ENCODE measurements at regions not wholly inside any gene's neighbourhood (a gene's known extent, or its start where the extent isn't known, plus 50 kb on each side); places are given as distances from the start of the nearest gene placed in this dataset.

DNA sequence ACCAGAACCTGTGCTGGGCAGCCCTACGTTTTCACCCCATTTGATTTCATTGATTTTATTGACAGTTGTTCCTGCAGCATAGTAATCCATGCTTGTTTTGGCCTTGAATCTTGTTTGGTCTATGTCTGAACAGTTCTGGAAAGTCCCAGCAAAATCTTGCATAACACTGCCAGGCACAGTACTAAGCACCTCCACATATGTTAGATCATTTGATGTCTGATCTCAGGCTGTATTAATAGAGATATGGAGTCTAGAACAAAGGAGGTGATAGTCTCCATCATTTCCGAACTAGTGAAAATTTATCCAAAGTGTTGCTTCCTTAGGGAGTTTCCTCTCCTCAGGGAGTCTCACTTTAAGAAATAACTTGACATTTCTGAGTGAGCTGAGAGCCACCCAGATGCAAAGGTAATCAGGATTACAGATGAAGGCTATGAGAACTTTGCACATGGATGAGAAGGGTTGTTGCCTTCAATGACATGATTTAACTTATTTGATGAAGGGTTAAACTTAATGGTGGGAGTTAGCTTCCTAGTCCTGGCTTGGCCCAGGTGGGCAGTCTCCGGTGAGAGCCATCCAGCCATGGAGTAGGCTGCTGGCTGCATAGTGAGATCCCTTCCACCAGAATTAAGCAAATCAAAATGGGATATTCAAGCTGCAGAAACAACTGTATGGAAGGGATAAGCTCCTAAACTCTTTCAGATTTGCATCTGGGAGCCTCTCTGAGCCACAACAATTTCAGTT lies 173.8 kb upstream of the MVB12B start:
- no peak for DNase-seq (ENCODE audit: low read depth in 2 of 2)

DNA sequence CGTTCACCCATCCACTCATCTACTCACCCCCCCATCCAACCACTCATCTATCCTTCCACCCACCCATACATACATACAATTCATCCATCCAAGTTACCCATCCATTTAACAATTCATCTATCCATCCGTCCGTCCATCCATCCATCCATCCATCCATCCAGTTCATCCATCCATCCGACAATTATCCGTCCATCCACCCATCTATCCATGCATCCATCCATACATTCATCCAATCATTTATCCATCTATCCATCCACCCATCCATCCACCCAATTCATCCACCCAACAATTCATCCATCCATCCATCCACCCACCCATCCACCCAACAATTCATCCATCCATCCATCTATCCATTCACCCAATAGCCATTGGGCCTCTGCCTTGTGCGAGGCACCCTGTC lies 173.2 kb upstream of the MVB12B start:
- DNase-seq (ENCODE audit: low read depth in 2 of 2) = no peak

DNA sequence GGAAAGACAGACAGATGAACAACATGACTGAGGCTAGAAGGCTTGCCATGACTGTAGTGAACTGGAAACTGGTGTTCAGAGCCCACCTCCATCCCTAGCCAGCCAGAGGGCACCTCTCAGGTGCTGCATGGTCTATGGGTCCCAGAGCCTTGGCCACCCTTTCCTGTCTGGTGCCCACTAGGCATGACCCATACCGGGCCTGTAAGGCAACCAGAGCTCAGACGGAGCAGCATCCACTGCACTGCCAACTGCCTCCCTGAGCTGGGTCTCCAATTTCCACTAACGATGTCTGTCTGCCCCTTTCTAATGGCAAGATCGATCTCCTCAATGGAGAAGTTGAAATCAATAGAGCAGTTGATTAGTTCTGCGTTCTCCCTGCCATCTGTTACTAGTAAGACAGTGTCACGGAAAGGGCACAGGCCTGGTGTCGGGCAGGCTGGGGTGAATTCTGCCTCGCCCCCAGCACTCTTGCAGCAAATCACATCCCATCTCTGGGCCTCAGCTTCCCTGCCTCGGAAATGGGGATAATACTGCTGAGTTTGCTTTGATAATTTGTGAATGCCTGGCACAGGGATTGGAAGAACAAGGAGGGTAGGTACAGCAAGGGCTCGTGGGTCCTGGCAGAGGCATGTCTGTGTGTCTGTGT lies 172.3 kb upstream of the MVB12B start:
- no peak for DNase-seq (ENCODE audit: low read depth in 2 of 2)

DNA sequence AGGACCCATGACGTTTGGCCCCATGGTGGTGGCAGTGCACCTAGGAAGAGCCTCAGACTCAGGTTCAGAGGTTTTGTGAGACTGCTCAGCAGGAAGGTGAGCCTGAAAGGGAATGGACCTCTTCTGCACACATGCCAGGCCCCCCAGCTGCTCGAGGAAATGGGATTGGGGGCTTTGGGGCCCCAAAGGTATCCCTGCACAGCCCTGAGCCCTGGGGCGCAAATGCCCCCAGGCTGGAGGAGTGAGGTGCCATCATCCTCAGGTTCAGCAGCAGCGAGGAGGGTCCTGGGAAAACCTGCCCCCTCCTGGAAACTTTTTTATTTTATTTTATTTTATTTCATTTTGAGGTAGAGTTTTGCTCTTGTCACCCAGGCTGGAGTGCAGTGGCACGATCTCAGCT lies 171.8 kb upstream of the MVB12B start:
- DNase-seq (ENCODE audit: low read depth in 2 of 2) = no peak

DNA sequence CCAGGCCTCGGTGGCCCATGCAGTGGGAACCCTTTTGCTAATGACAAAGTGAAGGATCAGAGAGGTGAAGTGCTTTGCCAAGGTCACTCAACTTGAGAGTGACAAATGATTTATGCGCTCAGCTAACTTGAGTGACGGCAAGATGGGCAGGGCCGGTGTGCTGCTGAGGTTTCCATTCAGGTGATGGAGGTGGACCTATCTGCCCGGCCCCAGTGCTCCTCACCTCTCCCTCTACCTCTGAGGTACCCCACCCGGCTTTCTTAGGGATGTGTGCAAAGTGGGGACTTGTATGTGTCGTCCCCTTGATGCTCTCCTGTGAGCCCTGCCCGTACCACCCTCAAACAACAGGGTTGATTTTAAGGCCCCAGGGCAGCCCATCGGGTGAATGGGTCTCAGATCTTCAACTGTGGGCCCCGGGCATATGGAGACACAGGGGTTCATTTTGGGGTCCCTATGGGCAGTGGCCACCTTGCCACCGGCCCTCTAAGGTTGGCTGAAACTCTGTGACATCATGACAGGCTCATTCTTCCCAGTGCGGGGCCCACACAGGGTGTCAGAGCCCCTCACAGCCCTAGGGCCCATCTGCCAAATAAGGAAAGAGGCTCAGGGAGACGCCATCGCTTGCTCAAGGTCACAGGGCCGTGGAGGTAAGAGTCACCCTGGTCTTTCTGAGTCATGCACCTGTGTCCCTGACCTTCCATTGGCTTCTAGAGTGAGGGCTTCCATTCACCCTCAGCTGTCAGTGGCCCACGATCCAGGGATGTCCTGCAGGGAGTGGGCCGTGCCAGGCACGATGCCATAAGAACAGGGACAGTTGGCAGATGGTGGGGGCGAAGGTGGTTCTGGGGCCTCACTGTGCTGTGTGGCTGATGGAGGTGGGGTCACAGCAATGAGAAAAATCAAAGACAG lies 170.6 kb upstream of the MVB12B start:
- no peak for DNase-seq (ENCODE audit: low read depth in 2 of 2)

DNA sequence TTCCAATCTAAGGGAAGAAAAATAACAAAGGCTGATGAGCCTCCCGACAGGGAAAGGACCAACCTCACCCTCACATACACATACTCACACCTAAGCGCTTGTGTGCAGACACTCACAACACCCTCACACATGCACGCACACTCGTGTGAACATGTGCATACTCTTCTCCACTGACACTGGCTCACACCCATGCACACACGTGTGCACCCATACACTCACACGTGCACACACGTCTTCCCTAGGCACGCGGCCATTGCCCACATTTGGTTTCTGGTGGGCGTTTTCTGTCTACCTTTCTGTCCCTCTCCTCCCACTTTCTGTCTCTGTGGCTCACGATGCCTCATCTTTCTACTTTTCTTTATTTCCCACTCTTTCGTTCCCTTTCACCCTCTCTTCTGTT lies 169.7 kb upstream of the MVB12B start:
- no peak for DNase-seq (ENCODE audit: low read depth in 2 of 2)

DNA sequence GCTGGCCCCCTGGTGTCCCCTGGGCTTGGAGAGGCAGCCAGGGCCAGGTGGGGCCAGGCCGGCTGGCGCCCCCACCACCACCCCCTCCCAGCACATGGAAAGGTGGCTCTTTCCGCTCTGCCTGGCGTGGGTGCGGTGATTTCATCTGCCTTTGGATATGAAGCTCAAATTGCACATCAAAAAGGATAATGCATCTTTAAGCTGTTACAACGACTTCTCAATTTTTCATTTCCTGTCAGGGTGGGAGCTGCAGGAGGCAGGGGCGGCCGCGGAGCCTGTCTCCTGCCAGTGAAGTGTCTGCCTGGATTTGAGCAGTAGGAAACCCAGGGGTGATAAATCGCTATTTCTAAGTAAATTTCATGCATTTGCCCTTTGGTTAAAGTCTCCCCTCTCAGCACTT lies 169.2 kb upstream of the MVB12B start:
- DNase-seq (ENCODE audit: low read depth in 2 of 2) = no peak

DNA sequence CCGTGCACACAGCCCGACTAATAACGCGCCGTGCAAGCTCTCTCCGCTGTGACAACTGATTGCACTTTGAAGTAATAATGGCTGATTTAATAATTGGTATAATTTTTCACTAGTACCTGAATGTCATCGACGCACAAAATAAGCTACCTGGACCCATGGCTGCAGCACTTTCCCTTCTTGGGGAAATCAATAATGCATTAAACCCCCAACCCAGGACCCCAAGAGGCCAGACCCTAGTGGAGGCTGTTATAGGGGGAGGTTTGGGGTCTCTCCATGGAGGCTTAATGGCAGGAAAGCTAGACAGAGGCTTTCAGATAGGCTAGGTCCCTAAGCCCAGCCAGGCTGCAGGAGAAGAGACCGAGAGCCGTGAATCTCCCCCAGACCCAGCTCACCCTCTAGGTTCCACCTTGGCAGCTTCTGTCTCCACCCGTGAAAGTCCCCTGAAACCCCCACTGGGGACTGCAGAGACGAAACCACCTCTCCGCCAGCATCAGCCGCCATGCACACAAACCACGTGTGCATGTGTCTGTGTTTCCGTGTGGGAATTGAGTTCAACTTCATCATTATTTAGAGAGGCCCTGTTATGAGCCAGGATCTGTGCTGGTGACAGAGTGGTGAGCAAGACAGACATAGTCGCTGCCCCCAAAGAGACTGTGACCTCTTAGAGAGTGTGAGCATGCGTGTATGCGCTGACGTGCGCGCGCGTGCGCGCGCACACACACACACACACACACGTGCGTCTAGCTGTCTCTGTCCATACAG lies 168.6 kb upstream of the MVB12B start:
- DNase-seq (ENCODE audit: low read depth in 2 of 2) = no peak

DNA sequence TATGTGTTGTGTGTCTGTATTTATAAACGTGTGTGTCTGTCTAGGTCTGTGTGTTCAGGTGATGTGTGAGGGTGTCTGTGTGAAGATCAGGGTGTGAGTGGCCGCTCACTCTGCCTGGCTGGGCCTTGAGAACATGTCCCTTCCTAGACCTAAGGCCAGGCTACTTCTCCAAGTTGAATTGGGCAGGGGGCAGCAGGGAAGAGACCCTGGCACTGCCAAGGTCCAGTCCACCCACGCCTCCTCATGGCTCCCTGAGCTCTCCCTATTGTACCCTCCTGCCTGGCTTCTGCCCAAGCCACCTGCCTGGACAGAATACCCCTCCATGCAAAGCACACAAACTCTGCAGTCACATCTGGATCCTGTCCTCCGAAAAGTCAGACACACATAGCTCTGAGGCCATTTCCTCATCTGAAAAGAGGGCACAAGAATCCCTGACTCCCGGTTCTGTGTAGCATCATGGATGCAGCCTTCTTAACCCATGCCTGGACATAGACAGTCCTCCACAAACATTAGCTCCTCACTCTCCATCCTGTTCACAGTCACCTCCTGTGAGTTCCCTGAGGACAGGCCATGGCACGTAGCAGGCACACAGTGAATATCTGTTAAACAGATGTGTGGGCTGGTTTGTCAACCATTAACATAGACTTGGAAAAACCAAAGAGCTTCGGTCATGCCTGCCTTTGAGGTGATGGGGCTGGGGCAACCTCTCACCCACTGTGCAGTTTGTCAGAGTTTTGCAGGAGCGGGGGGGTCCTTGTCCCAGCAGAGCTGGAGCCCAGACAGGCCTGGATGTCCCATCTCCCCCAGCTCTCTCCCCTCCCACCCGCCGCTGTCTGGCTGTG lies 167.8 kb upstream of the MVB12B start:
- DNase-seq (ENCODE audit: low read depth in 2 of 2) = no peak

DNA sequence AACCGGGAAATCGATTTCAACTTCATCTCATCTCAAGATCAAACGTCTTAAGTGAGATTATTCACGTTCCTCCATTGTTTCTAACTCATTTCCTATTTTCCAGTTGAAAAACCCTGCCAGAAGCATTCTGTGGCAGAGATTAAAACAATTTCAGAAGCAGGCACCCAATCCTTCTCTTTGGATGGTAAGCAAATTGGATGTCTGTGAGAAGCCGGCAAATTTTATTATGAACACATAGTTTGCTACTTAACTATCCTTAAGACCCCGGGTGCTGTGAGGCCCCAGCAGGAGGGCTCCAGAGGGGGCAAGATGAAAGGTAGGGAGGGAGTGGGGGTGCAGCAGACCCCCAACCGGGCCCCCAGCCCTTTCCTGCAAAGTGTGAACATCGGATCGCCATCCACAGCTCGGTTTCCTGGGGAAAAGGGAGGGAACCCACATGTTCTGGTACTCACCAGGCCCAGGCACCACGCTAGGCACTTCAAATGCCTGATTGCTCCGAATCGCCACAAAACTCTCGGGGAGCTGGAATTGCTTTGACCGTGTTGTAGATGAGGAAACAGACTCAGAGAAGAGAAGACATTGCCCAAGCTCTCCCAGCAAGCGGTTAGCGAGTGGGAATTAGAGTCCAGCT lies 167.1 kb upstream of the MVB12B start:
- no peak for DNase-seq (ENCODE audit: low read depth in 2 of 2)

DNA sequence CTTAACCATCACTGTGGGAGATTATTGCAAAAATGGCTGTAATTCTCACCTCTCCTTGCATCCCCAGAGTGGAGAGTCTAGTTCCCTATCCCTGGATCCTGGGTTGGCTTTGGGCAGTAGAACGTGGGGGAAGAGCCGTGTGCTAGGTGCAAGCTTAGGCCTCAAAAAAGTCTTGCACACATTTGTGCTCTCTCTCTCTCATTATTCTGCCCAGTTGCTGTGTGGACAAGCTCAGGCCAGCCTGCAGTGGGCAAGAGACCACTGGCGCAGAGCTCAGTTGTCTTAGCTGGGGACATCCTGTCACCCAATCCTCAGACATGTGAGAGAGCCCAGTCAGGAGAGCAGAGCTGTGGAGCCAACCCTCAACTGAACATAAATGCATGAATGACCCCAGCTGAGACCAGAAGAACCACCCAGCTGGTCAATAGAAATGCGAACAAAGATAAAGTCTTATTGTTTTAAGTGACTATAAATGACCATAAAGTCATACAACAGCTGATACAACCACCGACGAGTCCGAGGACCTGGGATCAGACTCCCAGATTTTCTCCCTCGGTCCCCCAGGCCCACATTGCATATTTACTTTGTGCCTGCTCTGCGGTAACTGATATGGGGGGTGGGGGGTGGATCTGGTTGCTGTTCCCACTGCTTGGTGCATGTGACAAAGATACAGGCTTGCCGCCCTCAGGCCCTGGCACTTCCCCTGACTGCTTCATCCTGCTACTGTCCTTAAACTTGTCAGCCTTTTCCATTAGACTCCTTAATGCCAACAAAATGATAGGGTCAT lies 166.4 kb upstream of the MVB12B start:
- DNase-seq (ENCODE audit: low read depth in 2 of 2) = no peak

DNA sequence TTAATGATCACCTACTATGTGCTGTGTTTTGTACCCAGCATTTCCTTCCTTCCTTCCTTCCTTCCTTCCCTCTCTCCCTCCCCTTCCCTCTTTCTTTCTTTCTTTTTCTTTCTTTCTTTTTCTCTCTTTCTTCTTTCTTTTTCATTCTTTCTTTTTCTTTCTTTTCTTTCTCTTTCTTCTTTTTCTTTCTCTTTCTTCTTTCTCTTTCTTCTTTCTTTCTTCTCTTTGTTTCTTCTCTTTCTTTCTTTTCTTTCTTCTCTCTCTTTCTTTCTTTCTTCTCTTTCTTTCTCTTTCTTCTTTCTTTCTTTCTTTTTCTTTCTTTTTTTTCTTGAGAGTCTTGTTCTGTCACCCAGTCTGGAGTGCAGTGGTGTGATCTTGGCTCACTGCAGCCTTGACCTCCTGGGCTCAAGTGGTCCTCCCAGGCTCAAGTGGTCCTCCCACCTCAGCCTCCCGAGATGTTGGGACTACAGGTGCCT lies 165.7 kb upstream of the MVB12B start:
- no peak for DNase-seq (ENCODE audit: low read depth in 2 of 2)

DNA sequence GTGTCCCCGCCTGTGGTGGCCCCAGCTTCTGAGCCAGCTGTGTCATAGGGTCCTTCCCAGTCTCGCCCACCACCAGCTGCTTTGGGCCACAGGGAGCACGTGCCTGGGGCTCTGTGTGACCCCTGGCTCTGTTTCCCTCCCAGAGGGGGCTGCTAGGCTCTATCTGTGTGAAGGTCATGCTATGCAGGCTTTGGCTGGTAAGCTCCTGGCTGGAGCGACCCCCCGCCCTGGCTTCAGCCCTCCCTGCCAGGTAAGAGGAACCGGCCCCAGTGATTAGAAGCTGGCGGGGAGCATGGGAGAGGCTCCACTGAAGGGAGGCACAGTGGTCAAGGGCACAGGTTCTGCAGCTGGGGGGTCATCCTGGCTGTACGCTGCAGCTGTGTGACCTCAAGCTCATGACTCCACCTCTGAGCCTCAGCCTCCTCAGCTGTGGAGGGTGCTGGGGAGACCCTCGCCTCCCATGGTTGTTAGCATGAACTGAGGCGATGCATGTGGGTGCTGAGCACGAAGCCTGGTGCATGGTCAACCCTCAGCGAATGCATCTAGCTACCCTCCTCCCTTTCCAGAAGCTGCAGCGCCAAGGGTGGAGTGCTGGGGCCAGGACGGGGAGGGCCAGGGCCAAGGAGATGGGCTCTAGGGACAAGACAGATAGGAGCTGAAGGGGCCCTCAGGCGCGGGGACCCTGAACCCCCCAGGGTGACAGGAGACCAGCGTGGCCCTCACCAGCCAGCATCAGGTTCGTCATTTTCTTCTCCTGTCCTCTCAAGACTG lies 163.8 kb upstream of the MVB12B start:
- DNase-seq (ENCODE audit: low read depth in 2 of 2) = no peak

DNA sequence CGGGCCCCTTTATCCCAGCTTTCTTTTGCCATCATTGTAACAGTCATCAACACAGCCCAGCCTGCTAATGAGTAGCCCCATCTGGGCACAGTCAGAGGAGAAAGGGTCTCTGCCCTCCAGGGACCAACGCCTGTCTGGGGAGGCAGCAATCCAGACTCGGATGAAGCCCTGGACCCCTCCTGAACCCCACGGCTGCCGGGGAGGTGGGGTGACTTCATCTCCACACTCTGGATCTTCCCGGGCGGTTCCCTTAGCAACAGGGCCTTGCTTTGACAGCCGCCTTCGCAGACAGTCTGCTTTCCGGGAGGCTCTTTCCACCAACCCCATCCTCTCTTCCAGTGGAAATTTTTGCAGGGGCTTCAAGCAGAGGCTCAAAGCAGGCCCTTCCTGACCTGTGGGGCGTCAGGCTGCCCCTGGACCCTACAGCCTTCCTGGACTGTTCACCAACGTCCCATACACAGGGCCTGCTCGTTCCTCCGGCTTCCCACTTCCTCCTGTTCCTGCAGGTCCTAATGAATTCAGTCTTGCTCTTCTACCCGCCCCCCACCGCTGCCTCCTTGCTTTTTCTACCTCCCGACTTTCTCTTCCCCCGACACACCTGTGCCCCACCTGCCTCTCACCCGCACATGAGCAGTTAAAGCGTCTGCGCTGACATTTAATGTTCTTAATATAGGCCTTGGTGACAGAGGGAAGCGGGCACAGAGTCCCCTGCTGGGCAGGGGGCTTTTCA lies 161.7 kb upstream of the MVB12B start:
- DNase-seq (ENCODE audit: low read depth in 2 of 2) = no peak

DNA sequence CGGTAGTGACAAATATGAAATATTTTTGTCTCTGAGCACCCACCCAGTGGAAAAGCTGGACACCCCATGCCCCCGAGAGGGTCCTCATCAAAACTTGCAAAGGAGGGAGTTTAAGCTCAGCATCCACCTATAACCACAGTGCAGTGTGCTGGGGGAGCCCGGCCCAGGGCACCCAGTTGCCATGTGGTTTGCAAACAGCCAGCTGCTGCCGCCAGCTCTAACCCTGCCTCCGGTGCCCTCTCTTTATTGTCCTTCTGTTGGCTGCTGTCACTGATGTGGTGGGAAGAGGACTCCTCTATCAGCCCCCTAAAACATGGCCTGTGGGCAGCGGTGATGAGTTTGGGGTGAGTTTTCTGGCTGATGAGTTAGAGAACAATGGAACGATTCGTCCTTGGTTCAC lies 160.9 kb upstream of the MVB12B start:
- DNase-seq (ENCODE audit: low read depth in 2 of 2) = no peak

DNA sequence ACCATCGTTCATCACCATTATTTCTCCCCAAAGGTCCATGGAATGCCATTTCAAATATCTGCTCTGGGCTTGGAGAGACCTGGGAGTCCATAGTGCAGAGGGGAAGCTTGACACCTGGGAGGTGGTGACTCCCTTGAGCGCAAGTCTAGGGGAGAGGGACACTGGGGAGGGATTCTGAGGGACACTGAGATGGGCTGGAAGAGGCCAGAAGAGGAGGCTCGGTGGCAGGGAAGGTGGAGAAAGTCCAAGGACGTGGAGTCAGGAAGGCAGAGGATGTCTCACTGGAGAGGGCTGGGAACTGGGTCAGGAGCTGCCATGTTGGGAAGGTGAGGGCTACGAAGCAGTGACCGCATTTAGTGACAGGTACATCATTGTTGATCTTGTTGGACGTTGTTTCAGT lies 160.3 kb upstream of the MVB12B start:
- no peak for DNase-seq (ENCODE audit: low read depth in 2 of 2)

DNA sequence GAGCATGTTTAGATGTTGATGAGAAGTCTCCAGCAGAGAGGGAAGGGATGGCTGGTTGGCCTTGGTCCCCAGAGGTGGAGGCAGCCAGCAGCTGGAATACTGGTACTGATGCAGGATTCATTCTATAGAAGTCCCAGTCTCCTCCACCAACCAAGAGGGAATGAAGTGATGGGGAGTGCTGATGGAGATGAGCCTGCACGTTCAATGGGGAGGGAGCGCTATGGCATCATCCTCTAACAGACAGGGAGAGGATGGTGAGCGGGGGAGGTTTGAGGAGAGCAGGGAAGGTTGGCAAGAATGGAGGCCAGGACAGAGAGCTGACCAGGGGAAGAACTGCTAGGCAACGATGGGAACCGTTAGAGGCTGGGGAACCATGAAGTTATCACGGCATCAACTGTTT lies 159.8 kb upstream of the MVB12B start:
- no peak for DNase-seq (ENCODE audit: low read depth in 2 of 2)

DNA sequence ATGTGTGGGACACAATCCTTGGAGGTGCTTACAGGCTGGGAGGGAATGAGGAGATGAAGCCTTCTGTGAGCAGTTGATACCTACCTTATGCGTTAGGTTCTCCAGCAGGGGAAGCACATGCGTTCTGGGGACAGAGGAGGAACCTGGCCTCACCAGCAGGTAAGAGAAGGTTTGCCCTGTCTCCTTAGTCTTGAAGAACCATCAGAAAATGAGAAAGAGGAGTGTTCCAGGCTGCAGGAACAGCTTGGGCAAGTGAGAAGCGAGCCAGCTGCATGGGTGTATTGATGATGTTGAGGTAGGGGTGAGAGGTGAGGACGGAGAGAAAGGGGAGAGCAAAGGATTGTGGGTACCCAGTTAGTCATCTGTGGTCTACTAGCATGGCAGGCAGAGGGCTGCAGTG lies 156.9 kb upstream of the MVB12B start:
- no peak for DNase-seq (ENCODE audit: low read depth in 2 of 2)

Data from stimulated activated CD8-positive, alpha-beta memory T cell treated with anti-CD3 and anti-CD28 coated beads, Interleukin-2, amount 100 ng/mL, for 48 hours (primary cell).